ENCODE measurements at regions not wholly inside any gene's neighbourhood (a gene's known extent, or its start where the extent isn't known, plus 50 kb on each side); places are given as distances from the start of the nearest gene placed in this dataset.

GRCh38 chr21:20396798-20397197 is 601.4 kb upstream of the NCAM2 start:
- TF ChIP-seq CTCF (IDR thresholded peaks at IDR 0.05 in 8 of 11, conservative IDR thresholded peaks at IDR 0.05 in 3 of 11) (no peak), POLR2A (IDR thresholded peaks at IDR 0.05) (no peak), POLR2AphosphoS5 (IDR thresholded peaks at IDR 0.05) (no peak)
